NB4 (cell line): ENCODE measurements at regions not wholly inside any gene's neighbourhood (a gene's known extent, or its start where the extent isn't known, plus 50 kb on each side); places are given as distances from the start of the nearest gene placed in this dataset.

Experiments
- POLR2A ChIP-seq: IDR thresholded peaks from 2 replicates; pipeline ENCODE4 v1.6.1; 2011; ENCODE audit warnings: mild to moderate bottlenecking; ENCODE audit not compliant: insufficient read length; ENCODE audit errors: extremely low read depth
- TF ChIP-seq, protein P1 (sequence below): IDR thresholded peaks from one replicate; pipeline ENCODE4 v1.5.1; 2012; ENCODE audit warnings: low read depth, low read length
- TF ChIP-seq, protein P2 (sequence below): IDR thresholded peaks from 2 replicates; pipeline ENCODE4 v1.6.1; 2011; ENCODE audit warnings: low read depth, low read length

DNA sequence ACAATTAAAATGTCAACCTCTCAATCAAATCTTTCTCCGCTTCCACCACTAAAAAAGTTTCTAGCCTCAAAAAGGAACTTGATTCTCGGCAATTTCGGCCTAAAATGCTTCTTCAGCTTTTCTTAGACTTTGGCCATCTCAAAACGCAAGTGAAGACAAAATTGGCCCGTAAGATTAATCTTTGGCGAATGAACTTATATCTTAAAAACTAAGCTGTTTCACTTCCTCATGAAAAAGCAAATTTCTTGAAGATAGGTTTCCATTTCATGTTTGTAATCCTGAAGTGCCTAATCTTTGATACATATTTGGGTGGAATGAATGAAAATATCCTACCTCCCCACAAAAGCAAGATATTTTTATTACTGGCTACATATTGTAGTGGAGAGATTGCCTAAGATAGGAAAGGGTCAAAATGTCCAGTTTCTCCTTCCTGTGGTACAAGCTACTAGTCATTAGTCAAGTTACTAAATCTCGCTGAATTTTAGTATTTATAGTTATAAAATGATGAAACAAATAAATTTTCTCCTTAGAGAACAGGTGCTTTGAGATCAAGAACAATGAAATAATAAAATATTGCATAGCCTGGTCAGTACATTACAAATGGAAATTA is 85.4 kb upstream of the ZEB2 start:
- TF ChIP-seq, protein P1, sequence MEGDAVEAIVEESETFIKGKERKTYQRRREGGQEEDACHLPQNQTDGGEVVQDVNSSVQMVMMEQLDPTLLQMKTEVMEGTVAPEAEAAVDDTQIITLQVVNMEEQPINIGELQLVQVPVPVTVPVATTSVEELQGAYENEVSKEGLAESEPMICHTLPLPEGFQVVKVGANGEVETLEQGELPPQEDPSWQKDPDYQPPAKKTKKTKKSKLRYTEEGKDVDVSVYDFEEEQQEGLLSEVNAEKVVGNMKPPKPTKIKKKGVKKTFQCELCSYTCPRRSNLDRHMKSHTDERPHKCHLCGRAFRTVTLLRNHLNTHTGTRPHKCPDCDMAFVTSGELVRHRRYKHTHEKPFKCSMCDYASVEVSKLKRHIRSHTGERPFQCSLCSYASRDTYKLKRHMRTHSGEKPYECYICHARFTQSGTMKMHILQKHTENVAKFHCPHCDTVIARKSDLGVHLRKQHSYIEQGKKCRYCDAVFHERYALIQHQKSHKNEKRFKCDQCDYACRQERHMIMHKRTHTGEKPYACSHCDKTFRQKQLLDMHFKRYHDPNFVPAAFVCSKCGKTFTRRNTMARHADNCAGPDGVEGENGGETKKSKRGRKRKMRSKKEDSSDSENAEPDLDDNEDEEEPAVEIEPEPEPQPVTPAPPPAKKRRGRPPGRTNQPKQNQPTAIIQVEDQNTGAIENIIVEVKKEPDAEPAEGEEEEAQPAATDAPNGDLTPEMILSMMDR: no peak
- TF ChIP-seq POLR2A: no peak
- TF ChIP-seq, protein P2, sequence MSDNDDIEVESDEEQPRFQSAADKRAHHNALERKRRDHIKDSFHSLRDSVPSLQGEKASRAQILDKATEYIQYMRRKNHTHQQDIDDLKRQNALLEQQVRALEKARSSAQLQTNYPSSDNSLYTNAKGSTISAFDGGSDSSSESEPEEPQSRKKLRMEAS: no peak
